ENCODE measurements at regions not wholly inside any gene's neighbourhood (a gene's known extent, or its start where the extent isn't known, plus 50 kb on each side); places are given as distances from the start of the nearest gene placed in this dataset.

GRCh38 chr16:17847234-17847795 is 376.6 kb upstream of the XYLT1 start:
- no peak for DNase-seq

DNA sequence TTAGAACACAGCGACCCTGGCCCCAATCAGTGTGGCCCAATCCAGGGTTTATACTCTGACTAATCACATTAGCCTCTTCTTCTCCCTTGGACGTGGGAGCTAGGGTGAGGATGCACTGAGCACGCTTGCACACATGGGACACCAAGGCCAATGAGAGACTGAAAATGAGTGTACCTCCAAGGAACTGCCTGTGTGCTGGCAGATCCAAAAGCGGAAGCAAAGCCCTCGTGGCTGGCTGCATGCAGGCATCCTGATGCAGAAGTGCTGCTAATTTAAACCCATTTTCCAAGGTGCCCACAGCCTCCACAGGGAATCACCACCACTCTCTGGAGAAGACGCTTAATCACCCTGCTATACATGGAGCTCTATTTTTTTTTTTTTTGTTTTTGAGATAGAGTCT is 375.3 kb upstream of the XYLT1 start:
- no peak for DNase-seq

- DNase-seq, result no peak
These were observed 374.3 kb upstream of the XYLT1 start for GRCh38 chr16:17845031-17845430.

- no peak for DNase-seq
These were observed 373.1 kb upstream of the XYLT1 start for GRCh38 chr16:17843905-17844304.

GRCh38 chr16:17839907-17840306 is 369.1 kb upstream of the XYLT1 start:
- no peak for DNase-seq

- no peak for DNase-seq
These were observed 368.5 kb upstream of the XYLT1 start for GRCh38 chr16:17839272-17839671.

DNA sequence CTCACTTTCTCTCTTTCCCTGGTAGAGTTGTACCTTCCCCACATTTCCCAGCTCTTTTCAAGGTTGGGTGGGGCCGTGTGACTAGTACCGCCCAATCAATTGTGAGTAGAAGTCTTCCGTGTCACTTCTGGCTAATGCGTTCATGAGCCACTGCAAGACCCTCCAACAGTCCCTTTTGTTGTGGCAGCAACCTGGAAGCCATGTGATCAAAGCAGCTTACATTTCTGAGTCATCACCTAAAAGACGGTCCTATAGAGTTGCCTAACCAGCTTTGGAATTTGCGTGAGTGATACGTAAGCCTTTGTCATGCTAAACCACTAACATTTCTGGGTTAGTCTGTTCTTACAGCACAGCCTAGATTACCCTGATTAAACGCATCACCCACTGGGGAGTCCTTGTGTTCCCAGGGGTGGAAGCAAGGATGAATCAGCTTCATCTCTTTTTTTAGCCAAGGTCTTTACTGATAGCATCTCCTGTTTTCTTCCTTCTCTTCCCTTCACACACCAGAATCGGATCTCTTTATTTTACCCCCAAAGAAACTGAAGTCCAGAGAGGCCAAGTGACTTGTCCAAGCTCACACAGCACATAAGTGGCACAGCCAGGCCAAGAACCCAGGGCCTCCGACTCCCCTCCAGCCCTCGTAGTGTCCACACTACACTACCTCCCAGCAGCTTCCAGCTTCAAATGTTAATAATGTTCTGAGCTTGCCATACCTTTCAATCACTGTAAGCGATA is 366.3 kb upstream of the XYLT1 start:
- DNase-seq, result no peak

DNA sequence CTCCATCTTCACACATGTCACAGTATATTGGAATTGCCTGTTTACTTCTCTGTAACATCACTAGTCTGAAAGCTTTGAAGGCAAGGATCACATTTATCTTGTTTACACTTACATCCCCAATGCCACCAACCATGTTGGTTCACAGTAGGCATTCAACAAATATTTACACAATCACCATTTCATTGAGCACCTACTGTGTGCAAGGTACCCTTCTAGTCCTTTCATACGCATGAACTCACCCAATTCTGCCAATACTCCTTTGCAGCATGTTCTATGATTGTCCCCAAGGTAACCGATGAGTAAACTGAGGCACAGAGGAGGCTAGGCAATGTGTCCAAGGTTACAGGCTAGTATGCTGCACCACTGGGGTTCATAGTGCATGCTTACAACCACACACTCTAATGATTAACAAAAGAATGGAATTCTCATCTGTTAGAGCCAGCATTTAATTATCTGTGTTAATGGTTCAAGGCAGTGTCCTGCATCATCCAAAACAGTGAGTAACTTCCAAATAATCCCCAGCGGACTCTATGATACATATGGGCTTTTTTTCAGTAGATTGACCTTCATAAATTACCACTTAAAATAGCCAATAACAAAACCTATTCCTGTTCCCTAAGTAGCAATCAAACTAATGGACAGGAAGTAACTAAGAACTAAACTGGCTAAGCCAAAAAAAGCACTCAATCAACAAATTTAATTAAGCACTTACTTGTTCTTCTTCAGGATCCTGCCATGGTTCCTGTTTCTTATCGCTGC is 364.5 kb upstream of the XYLT1 start:
- no peak for DNase-seq

DNA sequence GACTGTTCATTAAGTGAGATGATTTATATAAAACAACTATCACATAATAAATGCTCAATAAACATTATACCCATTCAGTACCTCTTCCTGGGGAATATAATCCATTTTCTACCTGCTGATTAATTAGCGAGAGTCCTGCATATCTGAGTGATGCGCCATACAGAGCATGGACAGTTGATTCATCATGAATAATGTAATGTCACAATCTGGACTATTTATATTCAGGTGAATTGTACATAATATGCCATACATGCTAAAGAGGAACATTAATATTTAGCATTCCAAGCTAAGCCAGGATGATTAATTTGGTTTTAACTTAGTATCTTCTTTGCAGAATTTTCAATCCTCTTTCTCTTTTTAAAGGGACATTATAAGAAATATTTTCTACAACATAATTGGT is 362.0 kb upstream of the XYLT1 start:
- DNase-seq, result no peak

- no peak for DNase-seq
These were observed 360.6 kb upstream of the XYLT1 start for GRCh38 chr16:17831330-17831729.

DNA sequence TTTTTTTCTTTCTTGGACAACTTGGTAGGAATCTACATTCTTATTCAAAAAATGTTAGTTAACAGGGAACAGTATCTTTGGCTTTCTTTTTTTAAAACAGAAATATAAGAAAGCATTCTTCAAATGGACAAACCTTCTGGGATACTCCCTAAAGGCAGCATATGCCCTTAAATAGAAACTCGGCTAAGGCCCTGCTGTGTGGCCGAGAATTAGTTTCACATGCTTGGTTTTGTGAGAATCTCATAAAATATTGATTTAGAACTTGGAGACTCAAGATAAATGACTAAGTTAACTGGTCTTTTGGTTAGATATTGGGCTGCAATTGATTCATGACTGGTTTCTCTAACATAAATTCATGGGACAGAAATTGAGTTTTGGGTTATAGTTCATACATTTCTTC is 359.9 kb upstream of the XYLT1 start:
- DNase-seq, result no peak

DNA sequence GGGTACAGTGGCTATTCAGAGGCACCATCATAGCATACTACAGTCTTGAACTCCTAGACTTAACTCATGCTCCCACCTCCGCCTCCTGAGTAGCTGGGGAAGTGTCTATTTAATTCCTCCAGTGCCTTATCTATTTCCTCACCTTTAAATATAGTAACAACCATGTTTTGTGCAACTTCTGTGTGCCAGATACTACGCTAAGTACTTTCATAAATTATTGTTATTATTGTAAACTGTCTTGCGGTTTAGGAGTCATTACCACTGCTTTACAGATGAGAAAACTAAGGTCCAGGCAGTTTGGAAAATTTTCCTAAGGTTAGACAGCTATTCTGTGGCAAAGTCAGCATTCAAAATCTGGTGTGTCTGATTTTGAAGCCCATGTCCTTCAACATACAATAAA is 359.1 kb upstream of the XYLT1 start:
- DNase-seq, result no peak

- no peak for DNase-seq
These were observed 357.3 kb upstream of the XYLT1 start for GRCh38 chr16:17828012-17828411.

DNA sequence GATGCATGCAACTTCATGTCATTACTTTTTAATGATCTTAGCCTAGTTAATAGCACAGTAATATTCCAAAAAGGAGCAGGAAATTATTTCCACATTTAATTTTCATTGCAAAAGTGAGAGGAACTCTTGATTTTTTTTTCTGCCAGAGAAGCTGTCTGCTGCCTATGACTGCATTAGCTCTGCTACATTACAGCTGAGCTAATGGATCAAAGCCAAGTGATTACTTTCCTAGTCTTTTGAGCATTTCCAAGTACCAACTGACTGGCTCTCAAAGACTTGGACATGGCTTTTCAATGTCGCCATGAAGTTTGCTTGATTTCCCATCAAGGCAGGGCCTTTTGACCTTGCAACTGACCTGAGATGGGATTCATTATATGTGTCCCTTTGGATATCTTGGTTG is 356.6 kb upstream of the XYLT1 start:
- DNase-seq, result no peak

DNA sequence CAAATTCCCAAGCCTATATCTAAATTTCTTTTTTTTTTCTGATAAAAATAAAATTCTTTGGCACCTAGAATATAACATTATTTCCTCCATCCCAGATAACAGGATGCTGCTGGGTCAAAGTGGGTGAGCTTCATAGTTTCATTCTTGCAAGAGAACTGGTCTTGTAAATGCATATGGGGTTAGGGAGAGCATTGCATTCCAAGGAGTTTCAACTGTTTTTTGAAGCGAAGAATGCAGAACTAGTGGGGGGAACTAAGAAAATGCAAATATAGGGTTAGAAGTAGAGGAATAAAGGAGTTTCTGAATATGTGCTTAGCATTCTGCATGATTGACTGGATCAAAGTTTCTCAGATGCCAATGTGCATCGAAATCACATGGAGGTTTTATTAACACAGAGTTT is 347.2 kb upstream of the XYLT1 start:
- DNase-seq, result no peak

GRCh38 chr16:17817260-17817659 is 346.5 kb upstream of the XYLT1 start:
- no peak for DNase-seq

GRCh38 chr16:17812771-17813170 is 342.0 kb upstream of the XYLT1 start:
- no peak for DNase-seq

- no peak for DNase-seq
These were observed 334.1 kb upstream of the XYLT1 start for GRCh38 chr16:17804857-17805256.

DNA sequence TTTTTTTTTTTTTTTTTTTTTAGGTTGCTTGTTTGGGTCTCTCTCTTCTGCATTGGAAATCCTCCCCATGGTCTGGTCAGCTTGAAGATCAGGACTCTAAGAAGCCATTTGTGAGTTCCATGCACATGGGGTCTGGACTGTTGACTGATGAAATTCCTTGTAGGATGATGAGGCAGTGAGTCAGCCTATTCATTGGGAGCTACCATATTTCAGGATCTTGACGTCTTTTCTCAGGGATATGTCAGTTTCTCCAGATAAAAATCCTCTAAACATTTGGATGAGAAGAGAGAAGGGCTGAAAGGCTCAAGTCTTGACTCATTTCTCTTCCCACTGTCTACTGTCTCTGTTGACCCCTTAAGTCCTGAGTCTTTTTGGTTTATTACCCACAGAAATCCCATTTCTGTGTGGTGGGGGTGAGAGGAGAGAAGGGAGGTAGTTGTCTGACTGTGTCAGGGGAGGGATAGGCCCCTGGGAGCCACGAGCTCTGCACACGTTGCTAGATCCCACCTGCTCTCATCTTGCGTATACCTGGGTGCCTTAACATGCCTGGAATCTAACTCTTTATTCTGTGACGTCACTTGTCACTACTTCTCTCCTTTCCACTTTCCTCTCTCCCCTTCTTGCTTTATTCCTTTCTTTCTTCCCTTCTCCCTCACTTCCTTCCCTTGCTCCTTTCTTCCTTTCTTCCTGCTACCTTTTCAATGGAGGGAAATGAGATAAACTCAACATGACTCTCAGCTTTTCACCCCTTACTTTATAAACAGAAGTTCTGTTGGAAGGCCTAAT is 333.1 kb upstream of the XYLT1 start:
- no peak for DNase-seq

DNA sequence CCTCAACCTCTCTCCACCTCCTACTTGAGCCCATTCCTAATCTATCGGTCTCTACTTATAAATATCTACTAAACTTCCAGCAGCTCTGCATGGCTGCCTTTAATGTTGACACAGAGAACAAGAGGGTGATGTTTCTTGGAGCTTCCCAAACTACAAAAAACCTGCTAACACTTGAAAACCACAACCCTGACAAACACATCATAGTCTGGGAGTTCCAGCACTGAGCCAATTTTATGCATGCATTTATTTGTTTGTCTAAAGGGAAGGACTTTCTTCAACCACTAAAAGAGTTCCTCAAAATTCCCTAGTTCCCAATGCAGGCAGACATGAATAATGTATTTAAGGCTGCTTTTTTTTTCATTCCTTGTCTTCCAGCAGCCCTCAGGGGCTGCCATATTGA is 331.8 kb upstream of the XYLT1 start:
- no peak for DNase-seq

DNA sequence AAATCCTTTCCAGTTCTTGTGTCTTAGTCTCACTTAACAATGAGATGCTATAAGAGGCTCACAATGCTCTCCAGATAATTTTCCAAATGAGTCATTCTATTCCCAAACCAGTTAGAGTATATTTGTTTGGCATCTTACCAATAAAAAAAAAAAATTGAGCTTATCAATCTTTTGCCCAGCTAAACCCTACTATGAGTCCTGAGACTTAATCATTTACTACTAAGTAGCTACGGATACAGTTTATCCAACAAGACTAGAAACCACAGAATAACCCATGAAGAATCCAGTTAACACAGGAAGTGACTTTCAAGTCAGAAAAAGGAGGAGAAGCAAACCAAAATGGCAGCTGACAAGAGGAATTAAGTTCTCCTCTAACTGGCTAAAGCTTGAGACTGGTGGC is 330.3 kb upstream of the XYLT1 start:
- DNase-seq, result no peak

DNA sequence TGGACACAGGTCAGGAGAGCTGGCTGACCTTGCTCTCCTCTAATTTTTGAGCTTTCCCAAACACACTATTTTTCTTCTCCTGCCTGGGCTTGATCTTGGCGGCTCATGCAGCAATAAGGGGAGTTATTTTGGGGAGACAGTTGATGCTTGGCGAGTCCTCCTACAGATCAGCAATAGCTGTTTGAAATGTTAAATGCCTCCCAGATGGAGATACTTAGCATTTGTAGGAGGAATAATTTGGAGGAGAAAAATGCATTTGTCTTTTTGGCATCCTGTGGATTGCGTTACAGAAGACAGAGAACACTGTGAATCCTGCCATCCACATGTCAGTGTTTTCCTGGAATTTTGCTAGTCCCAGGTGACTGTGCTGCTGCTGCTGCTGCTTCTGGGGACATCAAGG is 328.0 kb upstream of the XYLT1 start:
- DNase-seq, result no peak

DNA sequence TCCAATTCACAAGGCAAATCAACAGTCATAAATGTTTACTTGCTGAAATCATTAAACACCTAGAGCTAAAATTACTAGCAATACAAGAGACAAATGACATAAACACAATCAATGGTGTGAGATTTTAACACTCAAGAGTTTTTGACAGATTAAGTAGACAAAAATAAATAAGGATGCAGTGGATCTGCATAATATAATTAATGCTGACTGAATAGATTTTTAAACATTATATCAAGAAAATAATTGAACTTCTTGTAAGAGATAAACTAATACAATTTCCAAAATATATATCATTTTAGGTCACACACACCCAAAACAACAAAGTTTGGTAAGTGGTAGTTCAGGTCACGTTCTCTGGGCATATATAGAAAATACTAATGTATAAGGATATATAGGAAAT is 322.6 kb upstream of the XYLT1 start:
- no peak for DNase-seq

GRCh38 chr16:17784073-17784472 is 313.3 kb upstream of the XYLT1 start:
- DNase-seq, result no peak

Measured in midbrain (tissue), 1 donor.